ENCODE measurements at regions not wholly inside any gene's neighbourhood (a gene's known extent, or its start where the extent isn't known, plus 50 kb on each side); places are given as distances from the start of the nearest gene placed in this dataset.

DNA sequence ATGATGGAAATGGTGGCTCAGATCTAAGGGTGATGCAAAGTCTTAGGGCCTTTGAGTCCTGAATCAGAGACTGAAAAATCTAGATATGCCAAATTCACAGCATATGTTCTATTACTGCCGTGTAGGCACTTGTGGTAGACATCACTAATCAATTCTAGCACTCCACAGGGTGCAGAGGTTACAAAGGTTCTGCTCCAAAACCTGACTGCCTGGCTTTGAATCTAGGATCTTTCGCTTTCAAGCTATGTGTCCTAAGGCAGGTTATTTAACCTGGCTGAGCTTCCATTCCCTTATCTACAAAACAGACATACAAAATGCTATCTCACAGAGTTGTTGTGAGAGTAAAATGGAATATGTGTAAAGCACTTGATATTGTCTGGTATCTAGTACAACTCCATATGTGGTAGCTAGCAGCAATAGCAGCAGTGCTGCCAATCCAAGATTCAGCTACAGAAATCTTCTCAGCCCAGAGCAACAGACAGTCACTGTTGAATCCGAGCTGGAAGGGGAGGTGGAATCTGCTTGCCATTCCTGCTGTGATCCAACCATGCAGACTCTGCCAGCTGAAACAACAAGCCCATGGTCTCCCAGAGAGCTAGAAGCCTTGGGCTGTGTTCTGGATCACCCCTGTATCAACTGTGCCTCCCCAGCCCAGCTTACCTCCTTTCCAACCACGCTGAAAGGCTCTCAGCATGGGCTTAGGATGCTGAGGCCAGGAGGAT is 206.9 kb downstream of the TFAP2C start:
- DNase-seq (ENCODE audit: low read depth), result no peak

DNA sequence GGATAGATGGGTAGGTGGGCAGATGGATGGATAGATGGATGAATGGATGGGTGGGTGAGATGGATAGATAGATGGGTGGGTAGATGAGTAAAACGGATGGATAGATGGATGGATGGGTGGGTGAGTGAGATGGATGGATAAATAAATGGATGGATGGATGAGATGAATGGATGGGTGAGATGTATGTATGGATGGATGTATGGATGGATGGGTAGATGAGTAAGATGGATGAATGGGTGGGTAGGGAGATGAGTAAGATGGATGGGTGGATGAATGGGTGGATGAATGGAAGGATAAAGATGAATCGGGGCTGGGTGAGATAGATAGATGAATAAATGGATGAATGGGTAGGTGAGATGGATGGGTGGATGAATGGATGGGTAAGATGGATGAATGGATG is 210.1 kb downstream of the TFAP2C start:
- no peak for DNase-seq (ENCODE audit: low read depth)

DNA sequence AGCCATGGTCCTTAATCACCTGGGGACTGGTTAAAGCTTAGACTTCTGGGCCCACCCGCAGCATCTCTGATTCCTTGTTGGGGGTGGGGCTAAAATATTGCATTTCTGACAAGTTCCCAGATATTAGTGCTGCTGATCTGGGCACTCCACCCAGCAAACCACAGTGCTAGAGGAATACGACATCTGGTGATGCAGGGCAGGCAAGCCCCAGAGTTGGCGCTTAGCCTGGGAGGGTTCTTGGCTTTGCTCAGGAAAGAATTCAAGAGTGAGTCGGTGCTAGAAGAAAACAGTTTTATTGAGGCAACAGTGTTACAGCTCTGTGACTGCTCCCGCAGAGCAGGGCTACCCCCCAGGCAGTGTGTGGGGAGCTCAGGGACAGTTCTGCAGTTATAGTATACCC is 210.7 kb downstream of the TFAP2C start:
- no peak for DNase-seq (ENCODE audit: low read depth)

DNA sequence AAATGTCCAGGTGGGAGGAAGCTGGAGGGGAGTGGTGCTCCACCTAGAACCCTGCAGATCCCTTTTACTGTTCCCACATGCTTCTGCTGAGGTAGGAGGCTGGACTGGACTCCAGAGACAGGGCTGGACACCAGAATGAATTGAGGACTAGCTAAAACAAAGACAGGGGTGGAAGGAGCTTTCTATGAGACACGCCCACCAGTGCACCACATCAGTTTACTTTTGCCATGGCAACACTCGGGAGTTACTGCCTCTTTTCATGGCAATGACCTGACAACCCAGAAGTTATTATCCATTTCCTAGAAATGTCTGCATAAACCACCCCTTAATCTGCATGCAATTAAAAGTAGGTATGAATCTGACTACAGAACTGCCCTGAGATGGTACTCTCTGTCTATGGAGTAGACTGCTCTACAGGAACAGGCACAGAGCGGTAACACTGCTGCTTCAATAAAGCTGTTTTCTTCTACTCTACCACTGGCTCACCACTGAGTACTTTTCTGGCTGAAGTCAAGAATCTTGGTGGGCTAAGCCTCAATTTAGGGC is 211.7 kb downstream of the TFAP2C start:
- DNase-seq (ENCODE audit: low read depth), result no peak

DNA sequence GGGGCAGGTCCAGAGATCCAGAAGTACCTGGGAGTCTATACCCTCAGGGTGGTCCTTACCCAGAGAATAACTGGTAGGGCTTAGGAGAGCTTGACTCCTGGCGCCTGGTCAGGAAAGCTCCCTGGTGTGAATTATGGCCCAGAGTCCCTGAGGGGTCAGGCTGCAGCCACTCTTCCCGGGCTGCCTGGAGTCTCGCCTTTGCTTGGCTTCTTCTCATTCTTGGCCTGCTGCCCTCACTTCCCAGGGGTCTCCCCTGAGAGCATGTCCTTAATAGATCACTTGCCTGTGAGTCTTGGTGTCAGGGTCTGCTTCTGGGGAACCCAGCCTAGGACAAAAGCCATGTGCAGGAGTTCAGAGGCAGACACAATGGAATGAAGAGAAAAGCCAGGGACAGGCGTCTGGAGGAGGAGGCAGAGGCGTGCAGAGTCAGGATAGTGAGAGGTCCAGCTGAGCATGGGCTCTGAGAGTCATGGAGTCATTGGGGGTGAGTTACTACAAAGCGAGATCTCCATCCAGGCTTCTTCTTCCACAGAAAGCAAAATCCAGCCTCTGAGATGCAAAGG is 212.3 kb downstream of the TFAP2C start:
- DNase-seq (ENCODE audit: low read depth), result no peak

DNA sequence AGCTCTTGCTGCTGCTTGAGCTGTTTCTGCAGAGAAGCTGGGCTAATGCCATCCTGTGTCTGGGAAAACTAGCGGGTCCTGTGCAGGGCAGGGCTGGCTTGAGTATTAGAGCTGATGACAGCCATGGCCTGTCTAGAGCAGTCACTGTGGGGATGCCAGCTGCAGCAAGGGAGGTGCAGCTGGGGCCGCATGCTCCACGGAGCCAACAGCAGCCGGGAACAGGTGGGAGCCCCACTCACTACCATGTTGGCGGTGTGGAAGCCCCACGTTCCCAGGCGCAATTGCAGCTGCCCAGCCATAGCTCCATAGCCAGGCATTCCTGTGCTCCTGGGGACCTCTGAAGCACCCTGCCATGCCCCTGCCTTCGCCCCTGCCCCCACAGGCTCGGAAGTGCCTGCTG is 212.9 kb downstream of the TFAP2C start:
- DNase-seq (ENCODE audit: low read depth), result no peak

DNA sequence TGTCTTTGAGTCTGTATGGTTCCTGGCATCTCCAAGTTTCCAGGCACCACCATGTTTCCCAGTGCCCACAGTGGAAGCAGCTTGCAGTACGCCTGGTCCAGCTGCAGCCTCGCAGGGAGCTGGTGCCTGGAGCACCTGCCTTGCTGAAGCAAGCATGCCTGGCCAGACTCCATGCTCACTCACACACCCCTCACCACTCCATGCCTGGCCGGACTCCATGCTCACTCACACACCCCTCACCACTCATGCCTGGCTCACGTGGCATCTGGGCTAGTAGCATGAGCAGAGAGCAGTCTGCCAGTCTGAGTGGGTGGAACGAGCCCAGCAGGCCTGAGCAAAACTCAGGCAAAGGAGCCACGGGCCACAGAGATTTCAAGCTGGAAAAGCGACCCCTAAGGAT is 214.3 kb downstream of the TFAP2C start:
- DNase-seq (ENCODE audit: low read depth), result no peak

DNA sequence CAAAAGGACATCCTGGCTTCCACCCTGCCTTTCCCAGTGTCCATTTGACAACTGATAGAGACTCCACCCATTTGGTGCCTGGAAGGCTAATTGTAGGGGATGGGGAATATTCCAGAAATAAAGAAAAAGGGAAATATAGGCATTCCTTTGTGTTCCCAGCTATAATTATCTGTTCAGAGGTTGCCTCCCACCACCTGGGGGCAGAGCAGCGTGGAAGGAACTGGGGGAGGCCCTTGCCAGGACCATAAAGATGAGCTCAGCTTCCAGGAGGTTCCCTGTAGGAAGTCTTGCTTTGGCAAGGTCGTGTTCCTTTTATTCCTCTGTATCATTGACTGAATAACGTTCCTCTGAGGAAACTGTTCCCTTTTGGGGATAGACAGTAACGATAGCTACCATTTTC is 214.7 kb downstream of the TFAP2C start:
- no peak for DNase-seq (ENCODE audit: low read depth)

DNA sequence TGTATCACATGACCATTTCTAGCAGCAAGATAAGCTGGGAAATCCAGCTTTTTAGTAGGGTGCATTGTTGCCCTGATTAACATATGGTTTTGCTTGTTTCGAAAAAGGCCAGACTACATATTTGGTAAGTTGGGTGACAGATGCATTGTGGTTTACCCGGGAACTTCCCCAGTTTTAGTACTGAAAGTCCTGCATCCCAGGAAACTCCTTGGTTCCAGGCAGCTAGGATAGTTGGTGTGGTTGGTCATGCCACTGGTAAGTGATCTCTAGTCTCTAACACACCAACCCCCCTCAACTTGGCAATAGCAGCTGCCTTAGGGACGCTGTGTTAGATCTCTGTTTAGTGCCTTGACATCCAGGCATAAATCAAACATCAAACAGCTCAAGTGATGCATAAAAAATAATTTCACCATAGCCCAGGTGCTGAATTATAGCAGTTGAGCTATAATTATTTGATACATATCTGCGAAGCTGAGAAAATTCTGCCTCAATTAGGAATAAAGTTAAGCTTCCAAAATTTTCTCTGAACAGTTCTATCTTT is 216.5 kb downstream of the TFAP2C start:
- no peak for DNase-seq (ENCODE audit: low read depth)

DNA sequence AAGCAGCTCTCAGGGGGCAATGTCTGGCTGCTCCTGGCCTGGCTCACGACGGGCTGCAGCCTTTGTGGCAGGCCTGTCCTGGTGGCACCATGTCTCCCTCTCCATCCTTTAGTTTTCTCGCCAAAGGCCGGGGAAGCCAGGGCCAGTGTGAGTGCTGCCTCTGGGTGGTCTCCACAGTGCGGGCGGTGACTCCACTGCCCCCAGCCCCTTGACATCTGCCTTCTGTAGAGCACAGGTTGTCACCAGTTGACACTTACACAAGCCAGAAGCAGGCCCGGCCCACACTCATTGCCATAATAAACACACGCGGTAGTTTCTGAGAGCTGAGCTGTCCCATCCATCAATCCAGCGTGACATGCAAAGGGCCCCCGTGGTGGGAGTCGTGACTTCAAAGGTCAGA is 219.5 kb downstream of the TFAP2C start:
- DNase-seq (ENCODE audit: low read depth), result no peak

DNA sequence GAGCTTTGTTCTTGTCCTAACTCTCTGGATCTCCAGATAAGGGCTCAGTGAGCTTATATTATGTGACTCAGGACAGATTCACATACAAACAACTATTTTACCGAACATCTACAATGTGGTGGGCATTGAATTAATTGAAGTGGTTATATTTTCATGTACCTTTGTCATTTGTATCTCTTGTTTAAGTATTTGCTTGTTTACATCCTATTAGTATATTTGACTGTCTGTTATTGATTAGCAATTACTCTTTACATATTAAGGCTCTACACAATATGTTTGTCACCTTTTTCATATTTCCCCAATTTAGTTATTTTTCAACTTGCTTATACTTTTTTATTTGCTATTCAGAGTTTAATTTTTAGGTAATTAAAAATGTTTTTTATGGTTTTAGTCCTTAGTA is 222.4 kb downstream of the TFAP2C start:
- no peak for DNase-seq (ENCODE audit: low read depth)

DNA sequence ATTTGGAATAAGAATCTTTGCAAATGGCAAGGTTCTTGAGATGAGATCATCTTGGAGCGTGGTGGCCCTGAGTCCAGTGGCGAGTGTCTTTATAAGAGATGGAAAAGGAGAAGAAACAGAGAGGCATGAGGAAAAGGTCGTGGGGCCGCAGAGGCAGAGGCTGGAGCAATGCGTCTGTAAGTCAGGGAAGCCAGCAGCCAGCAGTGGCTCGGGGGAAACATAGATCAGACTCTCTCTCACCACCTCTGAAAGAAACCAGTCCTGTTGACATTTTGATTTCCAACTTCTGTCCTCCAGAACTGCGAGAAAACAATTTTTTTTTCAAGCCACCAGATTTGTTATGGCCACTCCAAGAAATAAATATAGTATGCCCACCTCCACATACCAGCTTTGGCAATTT is 226.6 kb downstream of the TFAP2C start:
- no peak for DNase-seq (ENCODE audit: low read depth)

DNA sequence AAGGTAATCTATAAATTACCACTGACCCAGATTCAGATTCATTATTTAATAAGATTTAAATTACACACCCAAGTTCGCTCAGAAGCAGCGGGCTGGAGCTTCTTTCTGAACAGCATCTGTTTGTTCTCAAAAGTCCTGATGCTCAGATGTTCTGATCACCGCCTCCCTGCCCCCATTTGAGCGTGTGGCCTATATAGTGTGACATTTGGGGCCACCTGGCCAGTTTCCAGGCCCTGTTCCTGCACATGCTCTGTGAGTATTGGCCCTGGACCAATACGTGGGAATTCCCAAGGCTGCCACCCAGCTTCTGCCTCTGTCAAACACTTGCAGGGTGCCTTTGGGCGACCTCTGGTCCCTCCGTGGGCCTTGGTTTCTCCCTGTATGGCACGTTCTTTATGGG is 228.8 kb downstream of the TFAP2C start:
- no peak for DNase-seq (ENCODE audit: low read depth)

DNA sequence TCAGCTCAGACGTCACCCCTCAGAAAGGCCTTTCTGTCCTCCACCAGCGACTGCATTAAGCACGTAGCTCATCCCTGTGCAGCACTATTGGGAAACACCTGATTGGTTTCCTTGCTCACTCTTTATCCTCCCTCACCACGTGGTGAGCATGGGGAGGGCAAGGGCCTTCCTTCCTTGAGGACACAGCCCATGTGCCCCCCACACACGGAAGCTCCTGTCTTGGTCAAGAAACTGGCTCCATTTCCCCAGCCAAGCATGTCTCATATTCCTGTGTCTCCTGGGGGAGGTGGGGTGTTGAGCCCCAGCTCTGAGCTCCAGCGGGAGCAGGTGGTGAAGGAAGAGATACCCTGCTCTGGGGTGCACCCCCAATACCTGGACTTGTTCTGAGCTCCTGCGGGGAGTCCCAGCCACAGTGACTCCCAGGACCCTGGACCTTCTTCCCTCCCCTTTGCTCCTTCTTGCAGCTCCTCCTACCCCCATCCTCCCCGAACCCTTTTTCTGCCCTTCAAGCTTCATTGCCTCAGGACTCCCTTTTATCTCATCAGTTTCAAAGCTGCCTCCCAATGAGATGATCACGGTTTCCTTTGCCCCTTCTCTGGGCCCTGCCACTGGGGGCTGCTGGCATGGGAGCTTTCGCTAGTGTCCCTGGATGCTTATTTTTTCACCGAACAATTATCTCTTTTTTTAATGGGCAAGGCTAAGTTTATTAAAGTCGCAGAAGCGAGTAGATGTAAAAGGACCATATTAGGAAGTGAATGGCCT is 230.1 kb downstream of the TFAP2C start:
- DNase-seq (ENCODE audit: low read depth), result no peak

DNA sequence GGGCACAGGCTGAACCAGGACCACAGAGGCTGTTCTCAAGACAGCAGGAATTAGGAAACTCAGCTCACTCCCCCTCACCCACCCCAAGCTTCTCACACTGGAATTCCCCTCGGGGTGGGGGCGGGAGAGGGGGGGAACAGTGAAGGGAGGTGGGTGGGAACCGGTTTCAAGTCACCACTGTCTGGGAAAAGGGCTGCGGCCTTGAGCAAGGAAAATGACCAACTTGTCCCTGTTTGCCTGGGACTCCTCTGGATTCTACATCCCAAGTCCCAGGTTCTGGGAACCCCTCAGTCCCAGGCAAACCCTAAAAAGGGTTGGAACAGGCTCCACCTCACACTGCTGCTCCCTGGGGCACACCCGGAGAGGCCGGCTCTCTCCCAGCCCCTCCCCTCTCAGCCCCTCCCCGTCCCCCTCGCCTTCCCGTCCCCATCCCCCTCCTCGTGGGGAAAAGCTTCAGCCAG is 230.7 kb downstream of the TFAP2C start:
- DNase-seq (ENCODE audit: low read depth), result no peak

DNA sequence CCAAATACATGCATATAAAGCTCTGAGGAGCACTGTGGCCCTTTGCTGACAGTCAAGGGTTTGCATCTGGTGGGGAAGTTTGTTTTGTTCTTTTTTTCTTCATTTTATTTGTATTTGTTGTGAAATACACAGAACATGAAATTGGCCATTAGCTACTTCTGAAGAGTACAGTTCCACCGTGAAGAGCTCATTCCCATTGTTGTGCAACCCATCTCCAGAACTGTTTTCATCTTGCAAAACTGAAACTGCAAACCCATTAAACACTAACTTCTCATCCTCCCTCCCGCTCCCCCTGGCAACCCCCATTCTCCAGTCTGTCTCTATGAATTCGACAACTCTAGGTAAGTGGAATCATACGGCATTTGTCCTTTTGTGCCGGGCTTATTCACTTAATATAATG is 231.3 kb downstream of the TFAP2C start:
- DNase-seq (ENCODE audit: low read depth), result no peak

DNA sequence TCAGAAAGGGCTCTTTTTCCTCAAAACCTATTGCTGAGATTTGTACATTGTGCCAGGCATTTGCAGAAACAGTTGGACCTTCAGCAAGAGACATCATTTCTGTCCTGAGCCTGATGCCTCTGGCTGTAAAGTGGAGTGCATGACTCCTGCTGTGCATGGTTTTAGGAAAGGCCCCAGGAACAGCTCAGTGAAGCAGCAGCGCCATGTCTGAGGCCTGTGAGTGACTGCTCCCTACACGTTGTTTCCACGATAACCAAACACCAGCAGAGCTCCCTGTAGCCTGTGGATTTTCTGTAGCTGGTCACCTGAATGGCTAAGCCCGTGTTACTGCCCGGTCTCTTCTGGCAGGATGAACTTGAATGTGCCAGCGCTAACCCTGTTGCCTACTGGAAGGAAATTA is 232.5 kb downstream of the TFAP2C start:
- DNase-seq (ENCODE audit: low read depth), result no peak

DNA sequence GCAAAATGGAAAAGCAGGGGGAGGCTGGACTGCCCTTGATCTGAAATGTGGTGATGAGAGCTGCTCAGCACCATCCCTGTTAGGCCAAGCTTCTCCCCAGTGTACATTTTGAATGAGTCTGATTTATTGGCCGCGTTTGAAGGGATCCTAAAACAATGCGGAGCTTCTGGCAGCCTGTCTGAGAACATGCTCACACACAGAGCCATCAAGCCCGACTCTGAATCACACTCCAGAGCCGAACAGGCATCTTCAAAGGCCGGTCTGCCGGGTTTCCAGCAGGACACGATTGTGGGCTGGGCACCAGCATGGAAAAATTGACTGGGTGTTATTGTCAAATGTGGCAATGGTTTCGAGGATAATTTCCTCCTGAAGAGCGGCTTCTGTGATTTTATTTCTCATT is 235.9 kb downstream of the TFAP2C start:
- DNase-seq (ENCODE audit: low read depth), result no peak

DNA sequence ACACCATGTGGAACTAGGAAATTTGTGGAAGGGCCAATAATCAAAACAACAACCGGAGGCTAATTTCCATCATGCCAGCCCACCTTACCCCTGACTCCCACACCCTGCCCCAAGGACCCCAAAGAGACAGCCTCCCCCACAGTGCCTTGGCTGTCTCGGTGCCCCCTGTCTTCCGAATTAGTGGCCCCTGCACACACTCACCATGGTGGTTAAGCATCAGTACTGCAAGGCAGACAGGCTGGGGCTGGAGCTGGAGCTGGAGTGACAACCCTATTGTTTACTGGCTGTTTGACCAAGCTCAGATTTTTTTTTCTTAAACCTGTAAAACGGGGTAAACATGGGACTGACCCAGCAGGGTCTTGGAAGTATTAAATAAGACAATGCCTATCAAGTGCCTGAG is 238.0 kb downstream of the TFAP2C start:
- DNase-seq (ENCODE audit: low read depth), result no peak

DNA sequence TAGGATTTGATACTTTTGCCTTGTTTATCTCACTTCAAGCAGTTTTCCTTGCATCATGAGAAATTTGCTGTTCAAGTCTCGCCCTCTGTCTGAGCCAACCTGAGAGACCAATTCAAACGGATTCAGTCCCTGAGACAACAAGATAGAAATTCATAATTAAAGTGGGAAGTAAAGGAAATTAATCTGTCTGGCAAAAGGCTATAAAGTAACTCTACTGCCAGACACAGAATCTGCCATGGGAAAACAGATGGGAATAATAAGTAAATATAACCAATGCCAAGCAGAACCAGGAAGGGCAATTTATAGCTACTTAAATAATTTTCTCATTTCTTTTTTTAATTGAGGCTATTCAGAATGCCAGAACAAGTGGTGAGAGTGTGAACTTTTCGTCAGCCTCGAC is 239.6 kb downstream of the TFAP2C start:
- no peak for DNase-seq (ENCODE audit: low read depth)

DNA sequence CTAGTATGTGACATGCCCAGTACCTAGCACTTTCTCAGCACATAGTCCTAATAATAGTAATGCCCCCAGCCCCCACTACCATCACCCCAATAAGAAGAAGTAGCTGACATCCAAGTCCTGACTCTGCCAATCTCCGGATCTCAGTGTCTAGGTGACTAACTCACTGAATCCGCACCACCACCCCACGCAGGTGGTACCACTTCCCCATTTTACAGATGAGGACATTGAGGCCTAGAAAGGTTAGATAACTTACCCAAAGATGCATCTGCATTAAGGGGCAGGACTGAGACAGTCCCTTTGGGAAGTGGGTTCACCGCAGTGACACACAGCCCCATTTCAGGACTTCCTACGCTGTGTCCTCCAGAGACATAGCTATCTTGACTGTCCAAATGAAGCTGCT is 241.2 kb downstream of the TFAP2C start:
- DNase-seq (ENCODE audit: low read depth), result no peak

DNA sequence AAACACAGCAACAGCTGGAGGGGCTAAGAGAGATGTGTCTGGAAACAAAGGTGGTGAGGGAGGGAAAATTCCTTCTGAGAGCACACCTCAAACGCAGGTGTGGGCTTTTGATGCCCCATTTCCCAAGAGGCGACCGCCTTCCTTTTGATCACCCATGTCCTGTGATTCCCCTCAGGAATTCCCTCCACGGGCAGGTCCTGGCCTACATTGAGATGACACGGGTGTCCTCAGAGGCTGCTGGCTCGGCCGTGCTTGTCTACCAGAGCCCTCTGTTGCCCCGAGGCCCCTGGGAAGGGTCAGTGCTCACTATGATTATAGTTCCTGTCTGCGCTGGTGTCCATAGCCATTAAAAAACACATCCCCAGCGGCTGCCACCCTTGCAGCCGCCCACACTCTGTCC is 242.6 kb downstream of the TFAP2C start:
- no peak for DNase-seq (ENCODE audit: low read depth)

Measured in stimulated activated CD8-positive, alpha-beta memory T cell treated with anti-CD3 and anti-CD28 coated beads, Interleukin-7, amount 100 ng/mL, for 24 hours (primary cell).